AG08396 (cell line): ENCODE measurements at regions not wholly inside any gene's neighbourhood (a gene's known extent, or its start where the extent isn't known, plus 50 kb on each side); places are given as distances from the start of the nearest gene placed in this dataset.
"Not testable (repeated sequence)": the region's sequence is repeated elsewhere in the genome, so short reads cannot be mapped to it uniquely, and the experiment has no call there.

Experiments
- DNase-seq: peaks from one replicate; pipeline ENCODE4 v3.0.0; 2012; ENCODE audit warnings: low spot score, mixed read lengths

- no peak for DNase-seq
Observed at GRCh38 chr7:109473172-109473571, 903.5 kb downstream of the DNAJB9 start.

- DNase-seq: no peak
Observed at GRCh38 chr7:109476409-109476808, 906.7 kb downstream of the DNAJB9 start.

GRCh38 chr7:109479388-109479787 lies 909.7 kb downstream of the DNAJB9 start:
- no peak for DNase-seq

GRCh38 chr7:109490607-109491006 lies 920.9 kb downstream of the DNAJB9 start:
- not testable (repeated sequence) for DNase-seq

- DNase-seq: no peak
Observed at GRCh38 chr7:109497053-109497452, 927.4 kb downstream of the DNAJB9 start.

- DNase-seq: no peak
Observed at GRCh38 chr7:109498131-109498530, 928.5 kb downstream of the DNAJB9 start.

- no peak for DNase-seq
Observed at GRCh38 chr7:109503421-109503820, 933.7 kb downstream of the DNAJB9 start.

GRCh38 chr7:109522585-109522984 lies 952.9 kb downstream of the DNAJB9 start:
- no peak for DNase-seq

- no peak for DNase-seq
Observed at GRCh38 chr7:109527833-109528232, 958.2 kb downstream of the DNAJB9 start.

- no peak for DNase-seq
Observed at GRCh38 chr7:109529712-109530111, 960.0 kb downstream of the DNAJB9 start.

- no peak for DNase-seq
Observed at GRCh38 chr7:109532262-109532992, 962.8 kb downstream of the DNAJB9 start.

GRCh38 chr7:109545686-109546085 lies 976.0 kb downstream of the DNAJB9 start:
- DNase-seq: no peak

- DNase-seq: no peak
Observed at GRCh38 chr7:109549471-109550193, 980.0 kb downstream of the DNAJB9 start.

- no peak for DNase-seq
Observed at GRCh38 chr7:109552017-109552416, 982.3 kb downstream of the DNAJB9 start.

GRCh38 chr7:109577265-109577664 lies 1007.6 kb downstream of the DNAJB9 start:
- DNase-seq: no peak

GRCh38 chr7:109579901-109580300 lies 1010.2 kb downstream of the DNAJB9 start:
- no peak for DNase-seq

- DNase-seq: no peak
Observed at GRCh38 chr7:109582211-109582610, 1012.5 kb downstream of the DNAJB9 start.

- not testable (repeated sequence) for DNase-seq
Observed at GRCh38 chr7:109596948-109597347, 1027.3 kb downstream of the DNAJB9 start.

GRCh38 chr7:109611656-109612055 lies 1042.0 kb downstream of the DNAJB9 start:
- DNase-seq: no peak

- DNase-seq: no peak
Observed at GRCh38 chr7:109616551-109617069, 1046.9 kb downstream of the DNAJB9 start.

GRCh38 chr7:109622320-109622719 lies 1052.6 kb downstream of the DNAJB9 start:
- no peak for DNase-seq

GRCh38 chr7:109632890-109633289 lies 1063.2 kb downstream of the DNAJB9 start:
- DNase-seq: not testable (repeated sequence)

GRCh38 chr7:109635374-109635773 lies 1065.7 kb downstream of the DNAJB9 start:
- no peak for DNase-seq
